KOPT-K1 (cell line): ENCODE measurements at regions not wholly inside any gene's neighbourhood (a gene's known extent, or its start where the extent isn't known, plus 50 kb on each side); places are given as distances from the start of the nearest gene placed in this dataset.
"Not testable (repeated sequence)": the region's sequence is repeated elsewhere in the genome, so short reads cannot be mapped to it uniquely, and the experiment has no call there.

ENCODE experiments used
- H3K27ac ChIP-seq: fragments of 200-600 bp; sonication (generic); 2 replicates; pipeline ENCODE4 v1.5.1; 2016; ENCODE audit warnings: antibody characterized with exemption, mild to moderate bottlenecking, low read depth, low read length; ENCODE audit not compliant: poor library complexity, severe bottlenecking
- H3K36me3 ChIP-seq: fragments of 200-600 bp; sonication (generic); 2 replicates; pipeline ENCODE4 v1.5.1; 2017; ENCODE audit warnings: antibody characterized with exemption, mild to moderate bottlenecking, low read length, moderate library complexity; ENCODE audit not compliant: insufficient read depth
- H3K9me3 ChIP-seq: fragments of 200-600 bp; sonication (generic); 2 replicates; pipeline ENCODE4 v1.5.1; 2017; ENCODE audit warnings: antibody characterized with exemption, low read length, mild to moderate bottlenecking; ENCODE audit not compliant: insufficient read depth, poor library complexity, severe bottlenecking

GRCh38 chr17:20674374-20674773, 94.8 kb downstream of the CDRT15L2 start:
- not testable (repeated sequence) for H3K9me3 ChIP-seq, H3K27ac ChIP-seq, H3K36me3 ChIP-seq

DNA sequence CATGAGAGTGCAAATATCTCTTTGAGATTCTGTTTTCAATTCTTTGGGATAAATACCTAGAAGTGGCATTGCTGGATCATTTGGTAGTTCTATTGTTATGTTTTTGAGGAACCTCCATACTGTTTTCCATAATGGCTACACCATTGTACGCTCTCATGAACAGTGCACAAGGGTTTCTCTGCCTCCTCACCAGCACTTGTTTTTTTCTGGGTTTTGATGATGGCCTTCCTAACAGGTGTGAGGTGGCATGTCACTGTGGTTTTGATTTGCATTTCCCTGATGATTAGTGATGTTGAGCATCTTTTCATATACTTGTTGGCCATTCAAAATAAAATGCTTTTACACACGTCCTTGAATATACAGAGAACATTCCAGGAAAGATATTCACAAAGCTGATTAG, 96.2 kb downstream of the CDRT15L2 start:
- not testable (repeated sequence) for H3K36me3 ChIP-seq, H3K9me3 ChIP-seq, H3K27ac ChIP-seq

DNA sequence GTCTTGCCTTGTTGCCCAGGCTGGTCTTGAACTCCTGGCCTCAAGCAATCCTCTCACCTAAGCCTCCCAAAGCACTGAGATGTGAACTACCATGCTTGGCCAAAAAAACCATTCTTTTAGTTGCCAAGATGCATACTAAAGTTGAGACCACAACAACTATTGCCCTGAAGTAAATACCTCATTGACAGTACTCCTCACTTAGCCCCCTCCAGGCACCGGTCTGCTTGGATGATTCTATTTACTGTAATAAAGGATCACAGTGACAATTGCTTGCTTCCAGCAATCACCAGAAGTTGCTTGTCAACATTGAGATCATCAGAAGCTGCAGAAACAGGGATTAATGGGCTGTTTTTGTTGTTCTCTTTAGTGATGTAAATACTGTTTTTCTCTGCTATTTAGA, 97.1 kb downstream of the CDRT15L2 start:
- not testable (repeated sequence) for H3K27ac ChIP-seq, H3K36me3 ChIP-seq, H3K9me3 ChIP-seq

GRCh38 chr17:20677469-20677868, 97.9 kb downstream of the CDRT15L2 start:
- not testable (repeated sequence) for H3K9me3 ChIP-seq, H3K36me3 ChIP-seq, H3K27ac ChIP-seq

- H3K9me3 ChIP-seq, H3K27ac ChIP-seq: not testable (repeated sequence)
Observed at GRCh38 chr17:20678424-20678823, 98.9 kb downstream of the CDRT15L2 start.

DNA sequence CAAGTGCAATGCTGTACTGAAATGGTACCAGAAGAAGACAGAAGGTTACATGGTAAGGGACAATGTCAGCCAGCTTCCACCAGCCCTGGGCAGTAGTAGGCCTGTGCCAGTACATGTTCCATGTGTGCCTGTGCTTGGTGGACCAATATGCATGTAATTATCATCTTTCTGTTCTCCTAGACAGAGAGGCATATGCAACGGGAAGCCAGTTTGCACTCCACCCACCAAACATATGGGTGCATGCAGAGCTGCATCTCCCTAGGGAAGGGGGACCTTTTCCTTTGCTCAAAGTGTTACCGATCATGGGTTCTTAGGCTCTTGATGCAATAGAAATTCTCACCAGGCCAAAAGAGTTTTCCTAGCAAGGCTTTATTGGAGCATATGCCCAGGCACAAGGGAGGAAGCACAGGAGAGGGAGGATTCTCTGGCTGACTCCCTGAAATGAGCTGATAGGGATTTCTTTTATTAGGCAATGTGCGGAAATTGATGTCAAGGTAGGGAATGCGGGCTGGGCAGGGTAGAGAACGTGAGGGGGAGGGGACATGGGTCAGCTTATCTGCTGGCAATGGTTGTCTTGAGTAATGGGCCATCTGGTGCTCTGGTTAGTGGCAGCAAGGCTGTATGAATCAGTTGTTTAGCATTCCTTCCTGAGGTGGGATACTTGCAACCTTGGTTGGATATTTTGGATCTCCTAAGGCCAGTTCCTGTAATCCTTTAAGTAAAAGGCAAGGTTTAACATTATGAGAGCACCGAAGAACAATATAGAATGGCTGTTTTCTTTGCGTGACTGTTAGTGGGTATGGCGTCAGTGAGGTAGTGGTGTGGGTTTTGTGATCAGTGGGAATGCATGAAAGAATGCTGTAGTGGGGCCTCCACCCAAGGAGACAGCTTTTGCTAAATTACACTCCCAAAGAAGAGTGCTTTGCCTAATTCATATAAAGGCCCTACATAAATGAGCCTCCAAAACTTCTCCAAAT, 102.5 kb downstream of the CDRT15L2 start:
- H3K36me3 ChIP-seq: not testable (repeated sequence)

More at GRCh38 chr17:20678424-20678823, 98.9 kb downstream of the CDRT15L2 start:
- not testable (repeated sequence) for H3K36me3 ChIP-seq

DNA sequence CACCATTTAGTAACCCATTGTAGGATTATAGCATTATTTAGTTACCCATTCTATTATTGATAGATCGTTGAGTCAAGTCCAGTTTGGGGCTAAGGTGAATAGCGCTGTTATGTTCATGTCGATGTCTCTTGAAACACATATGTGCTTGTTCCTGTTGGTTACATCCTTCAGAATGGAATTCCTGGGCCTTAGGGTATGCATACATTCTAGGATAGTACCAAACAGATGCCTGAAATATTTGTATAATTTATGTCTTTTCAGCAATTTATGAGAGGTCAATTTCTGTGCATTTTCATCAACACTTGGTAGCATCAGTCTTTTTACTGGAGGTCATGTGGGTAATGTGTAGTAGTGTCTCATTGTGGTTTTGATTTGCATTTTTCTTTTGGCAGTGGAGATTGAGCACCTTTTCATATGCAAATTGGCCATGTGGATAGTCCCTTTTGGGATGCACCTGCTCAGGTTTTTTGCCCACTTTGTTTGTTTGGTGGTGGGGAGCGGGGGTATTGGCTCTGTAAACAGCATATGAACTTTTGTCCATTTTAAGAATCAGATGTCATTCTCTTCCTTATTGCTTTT, 104.2 kb downstream of the CDRT15L2 start:
- not testable (repeated sequence) for H3K36me3 ChIP-seq, H3K27ac ChIP-seq, H3K9me3 ChIP-seq

More for the DNA sequence above, 102.5 kb downstream of the CDRT15L2 start:
- not testable (repeated sequence) for H3K9me3 ChIP-seq, H3K27ac ChIP-seq

- not testable (repeated sequence) for H3K36me3 ChIP-seq, H3K27ac ChIP-seq, H3K9me3 ChIP-seq
Observed at GRCh38 chr17:20684975-20685374, 105.5 kb downstream of the CDRT15L2 start.

- not testable (repeated sequence) for H3K27ac ChIP-seq, H3K36me3 ChIP-seq, H3K9me3 ChIP-seq
Observed at GRCh38 chr17:20687584-20687983, 108.1 kb downstream of the CDRT15L2 start.

GRCh38 chr17:20689170-20689749, 109.7 kb downstream of the CDRT15L2 start:
- not testable (repeated sequence) for H3K27ac ChIP-seq, H3K36me3 ChIP-seq

DNA sequence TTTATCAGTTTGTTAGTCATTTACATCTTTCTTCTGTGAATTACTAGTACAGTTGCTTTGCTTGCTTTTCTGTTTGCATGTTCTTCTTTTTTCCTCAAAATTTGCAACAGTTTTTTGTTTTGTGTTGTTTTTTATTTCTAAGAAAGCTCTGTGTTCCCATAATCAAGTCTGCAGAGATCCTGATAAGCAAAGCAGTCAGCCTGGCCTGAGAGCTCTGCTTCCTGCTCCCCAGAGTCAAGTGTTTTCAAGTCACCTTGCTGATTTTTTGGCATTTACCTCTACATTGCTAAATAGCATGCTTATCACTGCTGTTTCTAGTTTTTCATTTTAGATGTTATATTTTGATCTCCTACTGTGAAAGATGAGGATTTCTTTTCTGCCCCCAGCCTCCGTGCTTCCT, 113.2 kb downstream of the CDRT15L2 start:
- not testable (repeated sequence) for H3K36me3 ChIP-seq, H3K9me3 ChIP-seq, H3K27ac ChIP-seq

More at GRCh38 chr17:20689170-20689749, 109.7 kb downstream of the CDRT15L2 start:
- not testable (repeated sequence) for H3K9me3 ChIP-seq

- H3K9me3 ChIP-seq, H3K27ac ChIP-seq, H3K36me3 ChIP-seq: not testable (repeated sequence)
Observed at GRCh38 chr17:20695871-20696270, 116.3 kb downstream of the CDRT15L2 start.

GRCh38 chr17:20698463-20699206, 119.1 kb downstream of the CDRT15L2 start:
- H3K36me3 ChIP-seq, H3K9me3 ChIP-seq: not testable (repeated sequence)
- H3K27ac ChIP-seq: peak overlapping the region; percentile 31

GRCh38 chr17:20700528-20700927, 121.0 kb downstream of the CDRT15L2 start:
- not testable (repeated sequence) for H3K36me3 ChIP-seq, H3K27ac ChIP-seq, H3K9me3 ChIP-seq

GRCh38 chr17:20701366-20701765, 121.8 kb downstream of the CDRT15L2 start:
- H3K36me3 ChIP-seq, H3K9me3 ChIP-seq, H3K27ac ChIP-seq: not testable (repeated sequence)
